NCI-H82 (cell line): ENCODE measurements at regions not wholly inside any gene's neighbourhood (a gene's known extent, or its start where the extent isn't known, plus 50 kb on each side); places are given as distances from the start of the nearest gene placed in this dataset.
"Not testable (repeated sequence)": the region's sequence is repeated elsewhere in the genome, so short reads cannot be mapped to it uniquely, and the experiment has no call there.

Experiments
- DNase-seq: peaks from one replicate; lab custom pipeline; 2025; lab: John Stamatoyannopoulos, UW

GRCh38 chr12:85425349-85425612 is 145.3 kb downstream of the ALX1 start:
- DNase-seq = no peak

DNA sequence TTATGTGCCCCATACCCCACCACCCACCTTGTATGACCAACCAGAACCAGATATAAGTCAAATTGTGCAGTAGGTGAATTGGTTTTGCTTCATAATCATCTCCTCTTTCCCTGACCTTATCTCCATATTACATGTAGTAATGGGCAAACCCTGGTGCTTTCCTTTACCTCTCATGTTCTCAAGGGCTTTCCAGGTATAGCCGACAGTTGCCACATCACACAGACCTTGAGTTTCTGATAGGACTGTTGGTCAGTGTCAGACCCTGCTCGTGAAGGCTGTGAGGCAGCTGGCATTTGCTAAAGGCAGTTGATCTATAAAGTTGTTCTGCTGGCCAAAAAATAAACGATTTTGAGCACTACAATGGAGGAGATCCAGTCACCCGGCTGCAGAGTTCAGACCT is 145.9 kb downstream of the ALX1 start:
- DNase-seq = no peak

GRCh38 chr12:85433148-85433547 is 153.1 kb downstream of the ALX1 start:
- not testable (repeated sequence) for DNase-seq

DNA sequence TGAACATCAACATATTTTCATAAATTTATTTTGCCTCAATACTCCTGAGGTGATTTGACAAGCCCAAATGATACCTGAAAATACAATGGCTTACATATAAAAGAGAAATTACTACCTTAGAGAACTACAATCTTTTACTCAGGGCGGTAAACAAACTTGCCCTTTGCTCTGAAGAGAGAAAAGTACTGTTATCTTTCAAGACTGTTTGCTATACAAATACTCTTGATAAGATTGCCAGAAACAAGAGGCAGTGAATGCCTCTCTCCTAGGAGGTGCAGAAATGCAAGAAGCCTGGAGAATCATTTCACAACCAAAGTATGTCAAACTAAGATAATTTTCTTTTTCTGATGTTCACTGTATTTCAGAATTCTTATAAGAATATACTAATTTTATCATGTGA is 160.3 kb downstream of the ALX1 start:
- DNase-seq = no peak

- no peak for DNase-seq
Observed at GRCh38 chr12:85441025-85441424, 161.0 kb downstream of the ALX1 start.

DNA sequence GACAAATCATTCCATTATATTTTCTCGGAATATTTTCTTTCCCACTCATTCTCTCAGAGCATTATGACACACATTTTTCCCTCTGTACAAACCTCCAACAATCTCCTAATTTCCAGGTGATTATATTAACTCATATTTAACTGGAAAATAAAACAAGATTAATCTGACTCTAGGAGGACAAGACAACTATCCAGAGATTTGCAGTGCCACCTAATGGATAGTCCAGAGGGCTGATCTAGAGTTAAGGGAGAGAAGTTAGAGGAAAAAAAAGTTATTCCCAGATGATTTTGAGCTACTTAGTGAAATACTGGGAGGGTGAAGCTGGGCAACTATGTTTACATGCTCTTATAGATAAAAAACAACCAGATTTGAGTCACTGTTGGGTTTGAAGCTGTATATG is 161.7 kb downstream of the ALX1 start:
- peak; percentile 42 for DNase-seq

DNA sequence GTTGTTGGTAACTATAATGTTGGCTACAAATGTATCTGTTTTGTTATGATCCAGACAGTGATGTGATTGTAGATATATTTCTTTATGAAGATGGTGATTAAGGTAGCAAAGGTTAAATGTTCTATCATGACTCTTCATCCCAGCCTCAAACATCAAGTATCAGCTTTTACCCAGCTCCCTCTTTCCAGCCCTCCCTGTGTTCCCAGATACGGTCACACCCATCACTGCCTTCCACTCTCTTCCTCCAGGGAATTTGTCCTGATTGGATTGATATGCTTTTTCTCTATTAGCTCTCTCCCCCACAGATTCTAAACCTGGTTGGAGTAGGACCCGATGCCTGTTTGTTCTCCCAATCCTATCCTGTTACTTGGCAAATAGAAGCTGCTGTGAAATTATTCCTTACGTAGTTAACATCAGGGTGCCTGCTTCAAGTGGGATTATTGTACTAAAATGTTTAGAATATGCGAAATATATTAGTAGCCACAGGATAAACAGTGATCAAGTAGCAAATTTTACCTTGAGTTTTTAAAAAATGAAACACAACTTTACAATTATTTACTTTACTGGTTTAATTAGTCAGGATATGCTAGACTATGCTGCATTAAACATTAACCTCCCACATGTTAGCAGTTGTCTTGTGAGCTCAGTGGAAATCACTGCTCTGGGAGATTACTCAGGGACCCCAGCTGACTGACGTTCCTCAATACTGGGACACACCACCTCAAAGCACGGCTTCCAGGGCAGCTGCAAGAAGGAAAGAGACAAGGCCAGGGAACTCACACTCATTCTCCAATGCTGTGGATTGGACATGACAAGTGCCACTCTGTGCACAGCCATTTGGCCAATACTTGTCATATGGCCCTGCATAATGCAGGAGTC is 165.3 kb downstream of the ALX1 start:
- peak; percentile 32 for DNase-seq

DNA sequence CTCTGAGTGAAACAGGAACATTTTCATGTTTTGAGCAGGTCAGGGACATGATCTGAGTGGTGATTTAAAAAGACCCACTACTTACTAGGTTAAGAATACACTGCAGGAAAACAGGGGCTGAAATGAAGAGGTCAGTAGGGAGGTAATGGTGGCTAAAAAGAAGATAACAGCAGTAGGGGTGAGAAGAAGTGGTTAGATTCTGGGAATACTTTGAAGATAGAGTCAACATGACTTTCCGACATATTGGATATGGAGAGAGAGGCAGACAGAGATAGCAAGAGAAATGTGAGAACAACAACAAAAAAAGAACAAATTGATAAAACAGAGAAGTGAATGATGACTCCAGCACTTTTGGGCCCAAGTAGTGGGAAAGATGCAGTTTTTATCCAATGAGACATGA is 168.0 kb downstream of the ALX1 start:
- no peak for DNase-seq

DNA sequence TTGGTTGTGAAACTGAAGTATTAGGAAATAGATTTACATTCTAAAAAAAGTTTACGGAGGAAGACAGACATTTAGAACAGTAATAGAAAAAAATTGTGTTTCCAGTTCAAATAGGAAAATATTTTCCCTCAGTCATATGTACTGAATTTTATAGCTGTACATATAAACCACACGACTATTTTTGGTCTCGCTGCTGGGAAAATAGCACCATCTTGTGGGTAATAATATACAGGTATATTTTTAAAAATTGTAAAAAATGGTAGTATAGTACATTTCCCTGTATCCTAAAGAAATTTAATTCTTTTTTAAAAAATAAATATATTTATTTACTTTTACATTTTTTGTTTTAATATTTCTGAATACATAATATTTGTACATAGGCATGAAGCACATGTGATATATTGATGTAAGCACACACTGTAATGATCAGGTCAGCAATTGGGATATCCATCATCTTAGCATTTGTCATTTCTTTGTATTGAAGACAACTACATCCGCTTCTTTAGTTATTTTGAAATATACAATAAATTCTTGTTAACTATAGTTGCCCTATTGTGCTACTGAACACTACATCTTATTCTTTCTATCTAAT is 168.6 kb downstream of the ALX1 start:
- DNase-seq = peak; percentile 30

DNA sequence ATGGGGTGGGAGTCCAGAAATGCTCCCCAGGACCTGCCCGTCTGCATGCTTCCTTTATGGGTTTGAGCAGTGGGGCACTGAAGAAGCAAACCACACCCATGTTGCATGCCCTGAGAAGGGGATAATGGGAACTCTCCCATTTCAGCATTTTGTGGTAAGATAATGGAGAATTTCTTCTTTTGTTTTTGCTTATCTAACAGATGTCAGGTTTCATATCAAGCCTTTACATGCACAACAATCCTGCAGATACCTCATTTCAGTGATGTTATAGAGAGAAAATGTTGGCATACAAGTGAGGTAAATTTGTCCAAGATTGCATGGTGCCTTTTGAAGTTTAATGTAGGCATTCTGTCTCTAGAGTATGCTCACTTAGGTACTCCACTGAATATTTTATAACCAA is 177.0 kb downstream of the ALX1 start:
- no peak for DNase-seq

DNA sequence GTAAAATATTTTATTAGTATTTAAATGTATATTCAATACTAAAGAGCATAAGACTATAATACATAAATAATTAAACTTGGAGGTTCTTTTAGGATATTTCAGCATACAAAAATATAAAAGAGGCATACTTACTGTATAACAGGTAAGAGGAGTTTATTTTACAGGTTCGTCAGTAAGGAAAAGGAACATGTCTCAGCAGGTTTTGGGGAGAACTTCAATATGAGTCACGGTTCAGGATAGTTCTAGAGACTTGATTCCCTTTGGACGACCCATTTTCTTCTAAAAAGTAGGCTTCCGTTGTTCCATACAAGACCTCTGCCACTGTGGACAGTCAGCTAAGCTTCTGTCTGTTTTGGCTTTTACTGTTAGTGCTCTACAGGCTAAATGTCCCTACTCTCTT is 181.1 kb downstream of the ALX1 start:
- DNase-seq = no peak

DNA sequence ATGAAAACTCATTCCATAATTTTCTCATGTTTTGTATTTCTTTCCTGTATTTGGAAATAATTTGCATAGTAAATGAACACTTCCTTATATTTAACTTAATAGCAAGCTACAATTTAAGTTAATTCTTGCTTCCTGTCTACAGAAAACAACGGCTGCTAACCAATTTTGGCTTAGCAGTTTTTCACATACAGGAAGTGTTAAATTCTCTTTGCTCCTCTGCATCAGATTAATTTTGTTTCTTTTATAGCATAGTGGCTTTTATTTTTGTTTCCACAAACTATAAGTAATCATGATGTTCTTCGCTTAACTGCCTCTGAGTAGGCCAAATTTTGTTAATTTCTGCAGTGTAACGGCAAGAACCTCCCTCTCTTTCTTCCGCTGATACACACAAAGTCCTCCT is 182.9 kb downstream of the ALX1 start:
- DNase-seq = no peak

DNA sequence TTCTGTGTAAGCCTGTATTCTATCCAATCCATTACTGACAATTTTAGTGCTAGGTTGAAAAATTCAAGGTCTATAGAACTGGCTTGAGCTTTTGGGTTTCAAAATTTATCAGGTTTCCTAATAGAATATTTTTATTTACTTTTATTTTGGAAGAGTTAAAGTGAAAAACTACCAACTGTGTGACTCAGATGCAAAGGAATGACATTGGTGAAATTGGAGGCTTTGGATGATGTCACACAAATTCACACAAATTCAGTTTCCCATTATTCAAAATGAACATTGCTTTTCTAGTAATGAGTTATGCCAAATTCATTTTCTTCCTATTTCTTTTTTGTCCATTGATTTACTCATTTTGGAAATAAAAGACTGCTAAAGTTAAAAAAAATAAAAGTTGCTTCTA is 186.9 kb downstream of the ALX1 start:
- DNase-seq = no peak

- peak; percentile 70 for DNase-seq
Observed at GRCh38 chr12:85468356-85469157, 188.5 kb downstream of the ALX1 start.

GRCh38 chr12:85469158-85470086 is 189.4 kb downstream of the ALX1 start:
- DNase-seq = peak; percentile 77

DNA sequence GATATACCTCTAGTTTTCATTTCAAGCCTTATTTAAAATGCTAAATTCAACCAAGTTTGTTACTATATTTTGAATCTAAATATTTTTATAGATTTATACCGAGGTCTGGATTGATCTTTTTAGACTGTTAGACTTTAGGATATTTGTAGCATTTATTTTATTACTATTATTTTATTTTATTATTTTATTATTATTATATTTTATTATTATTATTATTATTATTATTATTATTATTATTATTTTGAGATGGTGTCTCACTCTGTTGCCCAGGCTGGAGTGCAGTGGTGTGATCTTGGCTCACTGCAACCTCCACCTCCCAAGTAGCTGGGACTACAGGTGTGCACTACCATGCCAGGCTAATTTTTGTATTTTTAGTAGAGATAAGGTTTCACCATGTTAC is 195.3 kb downstream of the ALX1 start:
- DNase-seq = not testable (repeated sequence)

DNA sequence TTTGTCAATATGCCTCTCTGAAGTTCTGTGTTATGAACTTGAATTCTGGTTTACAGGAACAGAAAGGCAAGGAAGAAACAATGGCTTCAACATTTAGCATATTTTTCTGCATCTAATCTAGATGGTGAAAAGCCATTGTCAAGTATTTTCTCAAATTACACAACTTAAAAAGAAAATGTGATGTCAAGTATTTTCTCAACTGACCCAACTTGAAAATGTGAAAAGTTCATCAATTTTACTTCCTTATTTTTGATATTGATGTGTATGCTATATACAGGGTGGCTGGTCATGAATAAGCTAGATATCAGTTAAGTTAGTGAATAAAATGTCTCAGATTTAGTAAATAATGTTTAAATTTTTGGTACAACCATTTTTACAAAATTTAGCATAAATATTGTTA is 196.7 kb downstream of the ALX1 start:
- DNase-seq = no peak

DNA sequence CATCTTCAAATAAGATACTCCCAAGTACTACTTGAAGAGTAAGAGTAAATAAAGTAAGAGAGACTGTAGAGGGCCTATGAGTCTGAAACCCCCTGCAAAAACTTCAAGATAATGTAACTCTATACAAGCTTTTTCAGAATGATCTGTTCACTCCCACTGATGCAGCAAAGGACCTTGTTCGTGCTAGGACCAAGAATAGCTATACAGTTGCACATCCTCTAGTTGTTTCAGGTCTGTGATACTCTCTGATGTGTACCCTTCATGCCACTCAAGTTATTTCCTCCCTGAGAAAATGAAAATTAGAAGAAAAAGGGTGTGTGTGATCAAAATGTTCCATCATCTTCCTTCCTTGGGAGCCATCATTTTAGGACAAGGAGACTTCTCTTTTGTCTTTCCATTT is 204.4 kb downstream of the ALX1 start:
- DNase-seq = no peak

DNA sequence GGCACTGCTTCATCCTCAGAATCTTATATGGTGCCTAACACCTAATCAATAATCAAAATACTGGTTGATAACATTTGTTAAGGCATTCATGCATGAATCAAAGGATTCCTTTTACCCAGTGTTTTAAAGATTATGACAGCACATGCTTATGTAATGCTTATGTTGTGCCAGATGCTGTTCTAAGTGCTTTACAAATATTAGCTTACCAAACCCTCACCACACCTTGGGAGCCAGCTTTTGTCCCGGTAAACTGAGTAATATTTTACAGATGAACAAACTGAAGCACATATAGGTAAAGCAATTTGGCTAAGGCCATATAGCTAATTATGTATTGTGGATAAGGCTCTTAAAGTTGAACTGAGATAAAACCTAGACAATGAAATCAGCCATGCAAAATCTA is 209.2 kb downstream of the ALX1 start:
- DNase-seq = peak; percentile 13

DNA sequence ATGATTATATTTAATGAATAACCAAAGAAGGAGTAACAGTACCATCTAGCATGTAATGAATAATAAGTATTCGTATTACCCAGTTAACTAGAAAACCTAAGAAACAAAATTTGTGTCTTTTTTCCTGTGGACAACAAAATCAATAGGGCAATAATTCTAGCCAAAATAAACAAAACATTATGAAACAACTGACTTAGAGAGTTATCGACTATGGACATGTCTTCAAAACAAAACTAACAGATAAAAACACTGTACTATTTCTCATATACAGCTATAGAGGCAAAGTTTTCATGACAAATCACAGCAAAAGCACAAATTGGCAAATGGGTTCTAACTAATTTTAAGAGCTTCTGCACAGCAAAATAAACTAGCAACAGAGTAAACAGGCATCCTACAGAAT is 224.1 kb downstream of the ALX1 start:
- DNase-seq = no peak

- DNase-seq = no peak
Observed at GRCh38 chr12:85504624-85505023, 224.6 kb downstream of the ALX1 start.

DNA sequence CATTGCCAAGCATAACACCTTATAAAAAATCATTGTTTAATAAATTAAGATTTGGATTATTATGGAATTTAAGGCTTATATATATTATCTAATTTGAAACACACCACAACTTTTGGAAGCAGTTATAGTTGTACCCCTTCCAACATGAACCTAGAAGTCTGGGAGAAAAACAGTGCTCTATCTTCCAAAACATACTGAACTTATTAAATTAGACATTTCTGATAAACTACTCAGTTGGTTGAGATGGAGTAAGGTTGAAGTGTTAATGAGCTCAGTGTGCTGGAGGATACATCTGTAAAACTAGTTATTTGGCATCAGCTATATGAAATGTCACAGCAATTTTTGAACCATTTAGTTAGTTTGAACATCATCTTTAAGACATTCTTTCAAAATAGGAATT is 227.4 kb downstream of the ALX1 start:
- no peak for DNase-seq
